ENCODE measurements at regions not wholly inside any gene's neighbourhood (a gene's known extent, or its start where the extent isn't known, plus 50 kb on each side); places are given as distances from the start of the nearest gene placed in this dataset.

- TF ChIP-seq CTCF (IDR thresholded peaks at IDR 0.05; ENCODE audit: low read length, missing control alignments): no peak
- no peak overlapping the region for H3K4me3 ChIP-seq (replicated peaks; ENCODE audit: low read depth, low read length)
- DNase-seq (ENCODE audit: low read depth): no peak
These were observed 143.4 kb downstream of the MTRR start for GRCh38 chr5:8012131-8012977.

- no peak for TF ChIP-seq CTCF (IDR thresholded peaks at IDR 0.05; ENCODE audit: low read length, missing control alignments)
- no peak for DNase-seq (ENCODE audit: low read depth)
- no peak overlapping the region for H3K4me3 ChIP-seq (replicated peaks; ENCODE audit: low read depth, low read length)
These were observed 145.2 kb downstream of the MTRR start for GRCh38 chr5:8013948-8014710.

- H3K4me3 ChIP-seq (replicated peaks; ENCODE audit: low read depth, low read length): no peak overlapping the region
- no peak for DNase-seq (ENCODE audit: low read depth)
- no peak for TF ChIP-seq CTCF (IDR thresholded peaks at IDR 0.05; ENCODE audit: low read length, missing control alignments)
These were observed 150.8 kb downstream of the MTRR start for GRCh38 chr5:8019719-8020218.

- no peak for DNase-seq (ENCODE audit: low read depth)
- TF ChIP-seq CTCF (IDR thresholded peaks at IDR 0.05; ENCODE audit: low read length, missing control alignments): no peak
- no peak overlapping the region for H3K4me3 ChIP-seq (replicated peaks; ENCODE audit: low read depth, low read length)
These were observed 152.0 kb downstream of the MTRR start for GRCh38 chr5:8020861-8021514.

GRCh38 chr5:8028243-8028642 lies 159.3 kb downstream of the MTRR start:
- no peak overlapping the region for H3K4me3 ChIP-seq (replicated peaks; ENCODE audit: low read depth, low read length)
- no peak for DNase-seq (ENCODE audit: low read depth)
- no peak for TF ChIP-seq CTCF (IDR thresholded peaks at IDR 0.05; ENCODE audit: low read length, missing control alignments)

- no peak for TF ChIP-seq CTCF (IDR thresholded peaks at IDR 0.05; ENCODE audit: low read length, missing control alignments)
- no peak overlapping the region for H3K4me3 ChIP-seq (replicated peaks; ENCODE audit: low read depth, low read length)
- no peak for DNase-seq (ENCODE audit: low read depth)
These were observed 164.3 kb downstream of the MTRR start for GRCh38 chr5:8033261-8033660.

Measured in fibroblast of pulmonary artery (primary cell).